ENCODE measurements at regions not wholly inside any gene's neighbourhood (a gene's known extent, or its start where the extent isn't known, plus 50 kb on each side); places are given as distances from the start of the nearest gene placed in this dataset.

DNA sequence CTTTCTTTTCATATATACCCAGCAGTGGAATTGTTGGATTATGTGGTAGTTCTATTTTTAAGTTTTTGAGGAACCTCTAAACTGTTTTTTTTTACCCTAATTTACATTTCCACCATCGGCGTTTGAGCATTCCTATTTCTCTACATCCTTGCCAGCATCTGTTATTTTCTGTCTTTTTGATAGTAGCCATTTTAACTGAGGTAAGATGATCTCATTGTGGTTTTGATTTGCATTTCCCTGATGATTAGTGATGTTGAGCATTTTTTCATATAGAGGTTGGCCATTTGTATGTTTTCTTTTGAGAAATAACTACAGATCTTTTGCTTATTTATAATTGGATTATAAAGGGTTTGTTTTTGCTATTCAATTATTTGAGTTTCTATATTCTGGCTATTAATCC lies 71.7 kb upstream of the TNC start:
- H3K4me1 ChIP-seq = no peaks in the 10 kb centered on the region
- no peaks in the 10 kb centered on the region for H3K27me3 ChIP-seq
- H3K9me3 ChIP-seq = no peaks in the 10 kb centered on the region
- no peak for TF ChIP-seq POLR2A (IDR thresholded peaks at IDR 0.05)
- TF ChIP-seq, protein P1, sequence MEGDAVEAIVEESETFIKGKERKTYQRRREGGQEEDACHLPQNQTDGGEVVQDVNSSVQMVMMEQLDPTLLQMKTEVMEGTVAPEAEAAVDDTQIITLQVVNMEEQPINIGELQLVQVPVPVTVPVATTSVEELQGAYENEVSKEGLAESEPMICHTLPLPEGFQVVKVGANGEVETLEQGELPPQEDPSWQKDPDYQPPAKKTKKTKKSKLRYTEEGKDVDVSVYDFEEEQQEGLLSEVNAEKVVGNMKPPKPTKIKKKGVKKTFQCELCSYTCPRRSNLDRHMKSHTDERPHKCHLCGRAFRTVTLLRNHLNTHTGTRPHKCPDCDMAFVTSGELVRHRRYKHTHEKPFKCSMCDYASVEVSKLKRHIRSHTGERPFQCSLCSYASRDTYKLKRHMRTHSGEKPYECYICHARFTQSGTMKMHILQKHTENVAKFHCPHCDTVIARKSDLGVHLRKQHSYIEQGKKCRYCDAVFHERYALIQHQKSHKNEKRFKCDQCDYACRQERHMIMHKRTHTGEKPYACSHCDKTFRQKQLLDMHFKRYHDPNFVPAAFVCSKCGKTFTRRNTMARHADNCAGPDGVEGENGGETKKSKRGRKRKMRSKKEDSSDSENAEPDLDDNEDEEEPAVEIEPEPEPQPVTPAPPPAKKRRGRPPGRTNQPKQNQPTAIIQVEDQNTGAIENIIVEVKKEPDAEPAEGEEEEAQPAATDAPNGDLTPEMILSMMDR (IDR thresholded peaks at IDR 0.05) = no peak
- no peak overlapping the region for H3K4me3 ChIP-seq
- DNase-seq = no peak
- no peaks in the 10 kb centered on the region for H3K36me3 ChIP-seq
- intact Hi-C loops (cut with DNase I; ENCODE audit: low total_unique reads) = no loop called here
- no peak overlapping the region for H3K27ac ChIP-seq

DNA sequence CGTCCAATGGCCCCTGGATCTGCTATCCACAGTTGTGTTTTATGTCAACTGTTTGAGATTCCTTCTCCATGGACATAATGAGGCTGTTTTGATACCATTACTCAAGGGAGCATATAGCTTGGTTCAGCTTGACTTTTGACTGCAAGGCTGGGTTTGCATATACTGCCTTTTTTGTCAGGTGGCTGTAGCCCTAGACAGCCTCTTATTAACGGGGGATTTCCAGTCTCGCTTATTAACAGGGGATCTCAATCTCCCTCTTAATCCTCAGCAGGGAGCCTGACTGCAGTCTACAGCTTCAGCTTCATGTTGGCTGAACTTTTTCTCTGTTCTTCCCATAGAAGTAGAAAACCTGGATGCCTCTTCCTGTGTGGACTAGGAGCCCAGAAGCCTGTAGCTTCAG lies 73.7 kb upstream of the TNC start:
- intact Hi-C loops (cut with DNase I; ENCODE audit: low total_unique reads) = no loop called here
- no peaks in the 10 kb centered on the region for H3K4me1 ChIP-seq
- TF ChIP-seq, protein P1 (IDR thresholded peaks at IDR 0.05) = no peak
- TF ChIP-seq POLR2A (IDR thresholded peaks at IDR 0.05) = no peak
- no peaks in the 10 kb centered on the region for H3K27me3 ChIP-seq
- H3K36me3 ChIP-seq = no peaks in the 10 kb centered on the region
- no peaks in the 10 kb centered on the region for H3K9me3 ChIP-seq
- H3K27ac ChIP-seq = no peak overlapping the region
- no peak overlapping the region for H3K4me3 ChIP-seq
- DNase-seq = no peak

DNA sequence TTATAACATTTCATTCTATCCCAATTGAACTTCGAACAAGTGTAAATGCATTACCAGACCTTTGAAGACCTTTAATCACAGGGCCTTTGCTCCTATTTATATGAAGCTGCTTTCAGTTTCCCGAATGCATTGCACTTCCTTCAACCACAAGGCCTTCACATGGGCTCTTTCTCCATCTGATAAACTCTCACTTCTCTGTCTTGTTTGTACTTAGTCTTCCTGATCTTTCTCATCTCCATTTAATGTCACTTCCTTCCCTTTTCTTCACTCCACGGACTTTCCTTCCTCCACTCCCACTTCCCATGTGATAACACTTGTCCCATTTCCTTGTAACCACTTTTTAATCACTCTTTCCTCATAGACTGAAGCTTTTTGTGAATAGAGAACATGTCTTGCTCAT lies 74.3 kb upstream of the TNC start:
- intact Hi-C loops (cut with DNase I; ENCODE audit: low total_unique reads) = no loop called here
- H3K4me3 ChIP-seq = no peak overlapping the region
- H3K9me3 ChIP-seq = no peaks in the 10 kb centered on the region
- TF ChIP-seq, protein P1 (IDR thresholded peaks at IDR 0.05) = no peak
- TF ChIP-seq POLR2A (IDR thresholded peaks at IDR 0.05) = no peak
- H3K27ac ChIP-seq = no peak overlapping the region
- no peaks in the 10 kb centered on the region for H3K36me3 ChIP-seq
- no peak for DNase-seq
- no peaks in the 10 kb centered on the region for H3K4me1 ChIP-seq
- H3K27me3 ChIP-seq = no peaks in the 10 kb centered on the region

DNA sequence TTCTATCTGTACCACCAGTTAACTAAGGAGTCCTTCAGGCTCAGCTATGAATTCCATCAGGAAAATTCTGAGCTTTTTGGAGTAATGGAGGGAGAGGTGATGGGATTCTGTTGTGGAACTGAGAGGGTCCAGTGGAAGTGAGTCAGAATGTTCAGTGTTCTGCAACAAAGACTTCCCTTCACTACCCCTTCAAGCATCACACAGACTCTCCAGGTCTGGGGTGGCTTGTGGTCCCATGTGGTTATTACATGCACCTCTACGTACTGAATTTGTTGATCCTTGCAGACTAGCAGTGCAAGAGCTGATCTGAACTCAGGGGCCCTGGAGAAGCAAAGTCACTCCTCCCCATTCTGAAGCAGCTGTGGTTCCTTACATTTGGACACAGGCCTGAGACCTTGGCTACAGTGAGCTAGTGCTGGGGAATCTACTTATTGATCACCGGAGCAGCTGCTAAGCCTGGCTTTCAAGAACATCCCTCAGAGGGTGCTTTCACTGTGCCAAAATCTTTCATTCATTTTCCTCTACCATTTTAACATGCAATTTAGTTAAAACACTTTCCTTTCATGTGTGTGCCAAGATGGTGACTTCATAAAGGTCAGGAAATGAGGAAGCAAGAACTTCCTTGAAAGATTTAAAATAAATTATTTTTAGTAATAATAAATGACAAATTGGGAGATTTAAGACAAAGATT lies 75.0 kb upstream of the TNC start:
- TF ChIP-seq, protein P1 (IDR thresholded peaks at IDR 0.05) = no peak
- no peak for TF ChIP-seq POLR2A (IDR thresholded peaks at IDR 0.05)
- no peak for DNase-seq
- Histone ChIP-seq H3K9me3 (no peaks in the 10 kb centered on the region), H3K27me3 (no peaks in the 10 kb centered on the region), H3K4me1 (no peaks in the 10 kb centered on the region), H3K4me3 (no peak overlapping the region), H3K27ac (no peak overlapping the region), H3K36me3 (no peaks in the 10 kb centered on the region)
- intact Hi-C loops (cut with DNase I; ENCODE audit: low total_unique reads) = no loop called here

DNA sequence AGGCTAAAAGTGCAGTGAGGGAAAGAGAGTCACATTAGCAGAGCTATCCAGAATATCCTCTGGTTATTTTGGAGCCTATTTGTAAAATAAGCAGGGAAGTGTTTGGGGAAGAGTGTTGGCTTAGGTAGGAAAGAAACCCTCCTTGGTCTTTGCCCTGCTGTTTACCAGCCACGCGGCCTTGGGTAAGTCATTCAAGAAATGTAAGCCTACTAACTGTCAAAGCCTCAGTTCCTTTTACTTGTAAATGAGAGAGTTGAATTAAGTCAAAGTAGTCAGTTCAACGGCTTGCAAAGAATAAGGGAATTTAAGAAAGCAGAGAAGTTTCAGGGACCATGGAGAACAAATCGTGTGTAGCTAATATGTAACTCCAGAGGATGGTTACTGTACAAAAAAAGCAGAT lies 75.8 kb upstream of the TNC start:
- no peaks in the 10 kb centered on the region for H3K4me1 ChIP-seq
- DNase-seq = no peak
- no peaks in the 10 kb centered on the region for H3K9me3 ChIP-seq
- H3K36me3 ChIP-seq = no peaks in the 10 kb centered on the region
- no peak for TF ChIP-seq POLR2A (IDR thresholded peaks at IDR 0.05)
- TF ChIP-seq, protein P1 (IDR thresholded peaks at IDR 0.05) = no peak
- H3K27me3 ChIP-seq = no peaks in the 10 kb centered on the region
- no peak overlapping the region for H3K27ac ChIP-seq
- intact Hi-C loops (cut with DNase I; ENCODE audit: low total_unique reads) = no loop called here
- H3K4me3 ChIP-seq = no peak overlapping the region
